ENCODE measurements at regions not wholly inside any gene's neighbourhood (a gene's known extent, or its start where the extent isn't known, plus 50 kb on each side); places are given as distances from the start of the nearest gene placed in this dataset.

- TF ChIP-seq, protein P1, sequence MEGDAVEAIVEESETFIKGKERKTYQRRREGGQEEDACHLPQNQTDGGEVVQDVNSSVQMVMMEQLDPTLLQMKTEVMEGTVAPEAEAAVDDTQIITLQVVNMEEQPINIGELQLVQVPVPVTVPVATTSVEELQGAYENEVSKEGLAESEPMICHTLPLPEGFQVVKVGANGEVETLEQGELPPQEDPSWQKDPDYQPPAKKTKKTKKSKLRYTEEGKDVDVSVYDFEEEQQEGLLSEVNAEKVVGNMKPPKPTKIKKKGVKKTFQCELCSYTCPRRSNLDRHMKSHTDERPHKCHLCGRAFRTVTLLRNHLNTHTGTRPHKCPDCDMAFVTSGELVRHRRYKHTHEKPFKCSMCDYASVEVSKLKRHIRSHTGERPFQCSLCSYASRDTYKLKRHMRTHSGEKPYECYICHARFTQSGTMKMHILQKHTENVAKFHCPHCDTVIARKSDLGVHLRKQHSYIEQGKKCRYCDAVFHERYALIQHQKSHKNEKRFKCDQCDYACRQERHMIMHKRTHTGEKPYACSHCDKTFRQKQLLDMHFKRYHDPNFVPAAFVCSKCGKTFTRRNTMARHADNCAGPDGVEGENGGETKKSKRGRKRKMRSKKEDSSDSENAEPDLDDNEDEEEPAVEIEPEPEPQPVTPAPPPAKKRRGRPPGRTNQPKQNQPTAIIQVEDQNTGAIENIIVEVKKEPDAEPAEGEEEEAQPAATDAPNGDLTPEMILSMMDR (IDR thresholded peaks at IDR 0.05; ENCODE audit: insufficient read depth, low read depth, low read length) = no peak
- no peak for TF ChIP-seq EZH2 (IDR thresholded peaks at IDR 0.05; ENCODE audit: insufficient read depth, low read length)
These were observed 109.1 kb upstream of the COL8A1 start for GRCh38 chr3:99529265-99529664.
